ENCODE measurements at regions not wholly inside any gene's neighbourhood (a gene's known extent, or its start where the extent isn't known, plus 50 kb on each side); places are given as distances from the start of the nearest gene placed in this dataset.

GRCh38 chr12:17618831-17619230 is 471.2 kb downstream of the RERGL start:
- TF ChIP-seq ZNF3 (CRISPR knock-in tag; IDR thresholded peaks at IDR 0.05) (no peak), MCM7 (IDR thresholded peaks at IDR 0.05) (no peak), NCOA4 (IDR thresholded peaks at IDR 0.05; ENCODE audit: partially characterized antibody) (no peak), E2F1 (CRISPR knock-in tag; IDR thresholded peaks at IDR 0.05) (no peak), FOS (IDR thresholded peaks at IDR 0.05; ENCODE audit: extremely low read depth, insufficient read length) (no peak)
- WGBS (ENCODE audit: insufficient coverage, low coverage, missing lambda C conversion rate) = 0% methylated on average over 2 of the region's 2 CpGs
- H3K4me3 ChIP-seq = no peak overlapping the region
- in situ Hi-C loops (cut with MboI) (no loop called here), intact Hi-C loops (cut with micrococcal nuclease) (no loop called here)
- no peaks in the 10 kb centered on the region for H3K36me3 ChIP-seq (ENCODE audit: control insufficient read depth, insufficient read depth, low read length)
- CTCF ChIA-PET (ENCODE audit: low intra/inter-chr PET ratio) = no interaction called here
- DNase-seq (ENCODE audit: extremely low read depth in 1 of 4, low spot score in 3 of 4) (no peak), ATAC-seq (no peak), FAIRE-seq (no peak)
- no peak overlapping the region for H3K9ac ChIP-seq (ENCODE audit: insufficient read depth in 1 of 2, low read depth in 2 of 2, low read length in 2 of 2)
- no peaks in the 10 kb centered on the region for H3K4me1 ChIP-seq (replicated peaks in 1 of 2; ENCODE audit: control insufficient read depth in 2 of 2, insufficient read depth in 2 of 2, low read length in 2 of 2)
- H3K79me2 ChIP-seq (ENCODE audit: control insufficient read depth, insufficient read depth, low read length) = no peaks in the 10 kb centered on the region
- no peaks in the 10 kb centered on the region for H3K9me1 ChIP-seq (ENCODE audit: control insufficient read depth, insufficient read depth, low read length)
- no TSS peak for BruUV-seq (replicated peaks)
- H3K27me3 ChIP-seq (ENCODE audit: control insufficient read depth in 2 of 2, insufficient read depth in 2 of 2, low read length in 2 of 2) = no peaks in the 10 kb centered on the region
- H3K4me2 ChIP-seq (ENCODE audit: insufficient read depth, low read length) = no peak overlapping the region
- no peak overlapping the region for H3K27ac ChIP-seq (ENCODE audit: extremely low read depth, low read depth, low read length)
- no peaks in the 10 kb centered on the region for H3K9me3 ChIP-seq (replicated peaks; ENCODE audit: control insufficient read depth, insufficient read depth, low read depth, low read length)
- H2AFZ ChIP-seq (ENCODE audit: low read depth, low read length) = no peak overlapping the region
- POLR2A ChIA-PET = no interaction called here
- H4K20me1 ChIP-seq (replicated peaks; ENCODE audit: control insufficient read depth, insufficient read depth, low read length) = no peaks in the 10 kb centered on the region

- H3K4me1 ChIP-seq (replicated peaks in 1 of 2; ENCODE audit: control insufficient read depth in 2 of 2, insufficient read depth in 2 of 2, low read length in 2 of 2) = no peaks in the 10 kb centered on the region
- FAIRE-seq (no peak), DNase-seq (ENCODE audit: extremely low read depth in 1 of 4, low spot score in 3 of 4) (no peak), ATAC-seq (no peak)
- in situ Hi-C loops (cut with MboI) (no loop called here), intact Hi-C loops (cut with micrococcal nuclease) (no loop called here)
- H3K9ac ChIP-seq (ENCODE audit: insufficient read depth in 1 of 2, low read depth in 2 of 2, low read length in 2 of 2) = no peak overlapping the region
- H3K27me3 ChIP-seq (ENCODE audit: control insufficient read depth in 2 of 2, insufficient read depth in 2 of 2, low read length in 2 of 2) = no peaks in the 10 kb centered on the region
- no peak overlapping the region for H3K4me2 ChIP-seq (ENCODE audit: insufficient read depth, low read length)
- TF ChIP-seq HIVEP1 (CRISPR knock-in tag; IDR thresholded peaks at IDR 0.05) (no peak), TCF15 (CRISPR knock-in tag; IDR thresholded peaks at IDR 0.05) (no peak), ZNF584 (CRISPR knock-in tag; IDR thresholded peaks at IDR 0.05; ENCODE audit: low read depth) (no peak), MAFK (IDR thresholded peaks at IDR 0.05; ENCODE audit: low read length) (no peak), ZNF551 (CRISPR knock-in tag; IDR thresholded peaks at IDR 0.05) (no peak), ZFP30 (CRISPR knock-in tag; IDR thresholded peaks at IDR 0.05; ENCODE audit: borderline replicate concordance) (no peak), TAL1 (IDR thresholded peaks at IDR 0.05) (no peak), POLR2A (conservative IDR thresholded peaks at IDR 0.05) (no peak), CBX5 (IDR thresholded peaks at IDR 0.05; ENCODE audit: borderline replicate concordance, low read depth) (no peak), ZNF347 (CRISPR knock-in tag; IDR thresholded peaks at IDR 0.05; ENCODE audit: low read depth) (no peak), GTF2A2 (tag; IDR thresholded peaks at IDR 0.05) (no peak), FOXO4 (CRISPR knock-in tag; IDR thresholded peaks at IDR 0.05) (no peak), ZNF124 (CRISPR knock-in tag; IDR thresholded peaks at IDR 0.05) (no peak), PHB2 (IDR thresholded peaks at IDR 0.05; ENCODE audit: low read depth) (no peak)
- WGBS (ENCODE audit: insufficient coverage, low coverage, missing lambda C conversion rate) = 0% methylated on average over 1 of the region's 2 CpGs
- H3K4me3 ChIP-seq = no peak overlapping the region
- H4K20me1 ChIP-seq (replicated peaks; ENCODE audit: control insufficient read depth, insufficient read depth, low read length) = no peaks in the 10 kb centered on the region
- no peaks in the 10 kb centered on the region for H3K9me1 ChIP-seq (ENCODE audit: control insufficient read depth, insufficient read depth, low read length)
- no peaks in the 10 kb centered on the region for H3K79me2 ChIP-seq (ENCODE audit: control insufficient read depth, insufficient read depth, low read length)
- ChIA-PET CTCF (ENCODE audit: low intra/inter-chr PET ratio) (no interaction called here), POLR2A (no interaction called here)
- no TSS peak for BruUV-seq (replicated peaks)
- H3K9me3 ChIP-seq (replicated peaks; ENCODE audit: control insufficient read depth, insufficient read depth, low read depth, low read length) = no peaks in the 10 kb centered on the region
- no peaks in the 10 kb centered on the region for H3K36me3 ChIP-seq (ENCODE audit: control insufficient read depth, insufficient read depth, low read length)
- H2AFZ ChIP-seq (ENCODE audit: low read depth, low read length) = no peak overlapping the region
- no peak overlapping the region for H3K27ac ChIP-seq (ENCODE audit: extremely low read depth, low read depth, low read length)
Measured at GRCh38 chr12:17609701-17610100, 480.3 kb downstream of the RERGL start.

Data from K562 (cell line).